ENCODE measurements at regions not wholly inside any gene's neighbourhood (a gene's known extent, or its start where the extent isn't known, plus 50 kb on each side); places are given as distances from the start of the nearest gene placed in this dataset.

DNA sequence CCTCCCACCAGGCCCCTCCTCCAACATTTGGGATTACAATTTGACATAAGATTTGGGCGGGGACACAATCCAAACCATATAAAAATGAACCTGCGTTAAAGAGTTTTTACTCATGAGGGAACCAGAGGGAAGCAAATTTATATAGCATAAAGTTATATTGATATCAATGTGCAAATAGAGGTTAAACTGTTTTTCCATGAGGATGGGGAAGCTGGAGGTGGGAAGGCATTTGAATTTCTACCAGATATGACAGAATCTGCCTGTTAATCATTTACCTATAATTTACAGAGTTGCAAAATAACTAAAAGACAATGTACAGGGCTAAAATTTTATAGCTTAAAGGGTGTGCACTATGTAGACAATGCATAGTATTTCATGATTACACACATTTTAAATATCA, 322.0 kb upstream of the FKBP1C start:
- Mint-ChIP-seq H3K36me3 (ENCODE audit: low read depth) (no peaks in the 10 kb centered on the region), H3K9me3 (peaks cover 5% of the 10 kb centered on the region), H3K27ac (no peak overlapping the region), H3K4me3 (no peak overlapping the region), H3K27me3 (no peaks in the 10 kb centered on the region), H3K4me1 (ENCODE audit: low read depth) (no peaks in the 10 kb centered on the region)
- ATAC-seq (ENCODE audit: poor library complexity) (no peak), DNase-seq (no peak)
- TF ChIP-seq, protein P1, sequence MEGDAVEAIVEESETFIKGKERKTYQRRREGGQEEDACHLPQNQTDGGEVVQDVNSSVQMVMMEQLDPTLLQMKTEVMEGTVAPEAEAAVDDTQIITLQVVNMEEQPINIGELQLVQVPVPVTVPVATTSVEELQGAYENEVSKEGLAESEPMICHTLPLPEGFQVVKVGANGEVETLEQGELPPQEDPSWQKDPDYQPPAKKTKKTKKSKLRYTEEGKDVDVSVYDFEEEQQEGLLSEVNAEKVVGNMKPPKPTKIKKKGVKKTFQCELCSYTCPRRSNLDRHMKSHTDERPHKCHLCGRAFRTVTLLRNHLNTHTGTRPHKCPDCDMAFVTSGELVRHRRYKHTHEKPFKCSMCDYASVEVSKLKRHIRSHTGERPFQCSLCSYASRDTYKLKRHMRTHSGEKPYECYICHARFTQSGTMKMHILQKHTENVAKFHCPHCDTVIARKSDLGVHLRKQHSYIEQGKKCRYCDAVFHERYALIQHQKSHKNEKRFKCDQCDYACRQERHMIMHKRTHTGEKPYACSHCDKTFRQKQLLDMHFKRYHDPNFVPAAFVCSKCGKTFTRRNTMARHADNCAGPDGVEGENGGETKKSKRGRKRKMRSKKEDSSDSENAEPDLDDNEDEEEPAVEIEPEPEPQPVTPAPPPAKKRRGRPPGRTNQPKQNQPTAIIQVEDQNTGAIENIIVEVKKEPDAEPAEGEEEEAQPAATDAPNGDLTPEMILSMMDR (IDR thresholded peaks at IDR 0.05), result no peak
- intact Hi-C loops (cut with DNase I, micrococcal nuclease), result no loop called here
- ChIA-PET POLR2A (no interaction called here), CTCF (no interaction called here)
- no peak overlapping the region for H3K27ac ChIP-seq (ENCODE audit: low read depth in 1 of 2, low read length in 2 of 2)
- H3K4me3 ChIP-seq (ENCODE audit: low read length), result no peak overlapping the region
- no peaks in the 10 kb centered on the region for H3K4me1 ChIP-seq (ENCODE audit: insufficient read depth, low read length)
- H3K27me3 ChIP-seq (ENCODE audit: control insufficient read depth in 1 of 2, insufficient read depth in 2 of 2, low read length in 2 of 2), result no peaks in the 10 kb centered on the region
- H3K36me3 ChIP-seq (ENCODE audit: insufficient read depth, low read length), result no peaks in the 10 kb centered on the region
- no peaks in the 10 kb centered on the region for H3K9me3 ChIP-seq (ENCODE audit: control insufficient read depth in 1 of 2, insufficient read depth in 1 of 2, low read length in 2 of 2)

DNA sequence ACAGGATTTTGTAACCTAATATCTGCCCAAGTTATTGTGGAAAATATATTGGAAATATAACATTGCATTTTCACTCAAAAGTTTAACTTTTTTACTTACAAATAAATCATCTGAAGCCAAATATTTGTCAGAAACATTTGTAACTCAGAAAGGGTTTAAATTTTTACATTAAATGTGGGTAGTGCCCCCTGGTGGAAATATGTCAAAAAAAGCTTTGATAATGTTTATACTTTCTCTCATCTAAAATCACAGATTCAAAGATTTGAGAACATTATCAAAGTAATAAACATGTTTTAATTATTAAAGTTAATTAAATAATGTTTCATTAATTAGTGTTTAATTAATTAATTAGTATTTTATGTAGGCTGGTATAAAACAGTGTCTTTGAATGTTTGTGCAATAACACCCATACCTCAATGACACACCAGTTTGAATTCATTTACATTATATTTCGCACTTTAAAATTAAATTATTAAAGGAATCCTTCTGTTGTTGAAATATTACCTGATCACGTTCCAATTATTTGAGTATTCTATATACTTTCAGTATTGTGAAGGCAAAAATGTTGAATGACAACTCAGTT, 320.1 kb upstream of the FKBP1C start:
- H3K36me3 Mint-ChIP-seq (ENCODE audit: low read depth), result no peaks in the 10 kb centered on the region
- peaks cover 5% of the 10 kb centered on the region for H3K9me3 Mint-ChIP-seq
- DNase-seq (no peak), ATAC-seq (ENCODE audit: poor library complexity) (no peak)
- H3K27me3 ChIP-seq (ENCODE audit: control insufficient read depth in 1 of 2, insufficient read depth in 2 of 2, low read length in 2 of 2), result no peaks in the 10 kb centered on the region
- ChIA-PET CTCF (no interaction called here), POLR2A (no interaction called here)
- no peaks in the 10 kb centered on the region for H3K4me1 ChIP-seq (ENCODE audit: insufficient read depth, low read length)
- no peak overlapping the region for H3K27ac Mint-ChIP-seq
- no peak overlapping the region for H3K4me3 ChIP-seq (ENCODE audit: low read length)
- TF ChIP-seq, protein P1 (IDR thresholded peaks at IDR 0.05), result no peak
- H3K27me3 Mint-ChIP-seq, result no peaks in the 10 kb centered on the region
- no peak overlapping the region for H3K27ac ChIP-seq (ENCODE audit: low read depth in 1 of 2, low read length in 2 of 2)
- intact Hi-C loops (cut with DNase I, micrococcal nuclease), result no loop called here
- no peak overlapping the region for H3K4me3 Mint-ChIP-seq
- H3K4me1 Mint-ChIP-seq (ENCODE audit: low read depth), result no peaks in the 10 kb centered on the region
- H3K36me3 ChIP-seq (ENCODE audit: insufficient read depth, low read length), result no peaks in the 10 kb centered on the region
- no peaks in the 10 kb centered on the region for H3K9me3 ChIP-seq (ENCODE audit: control insufficient read depth in 1 of 2, insufficient read depth in 1 of 2, low read length in 2 of 2)

DNA sequence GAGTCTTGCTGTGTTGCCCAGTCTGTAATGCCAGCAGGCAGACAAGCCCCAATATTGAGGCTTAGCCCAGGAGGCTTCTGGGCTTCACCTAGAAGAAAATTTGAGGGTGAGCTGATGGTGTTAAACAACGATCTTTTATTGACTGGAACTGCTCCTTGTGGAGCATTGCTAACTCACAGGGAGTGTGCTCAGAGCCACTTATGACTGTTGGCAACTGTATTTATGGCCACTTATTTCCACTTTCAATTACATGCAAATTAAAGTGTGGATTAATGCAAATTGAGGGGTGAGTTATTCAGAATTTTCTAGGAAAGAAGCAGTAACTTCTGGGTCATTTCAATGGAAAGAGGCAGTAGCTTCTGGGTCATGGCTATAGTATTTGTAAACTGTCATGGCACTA, 317.2 kb upstream of the FKBP1C start:
- intact Hi-C loops (cut with DNase I, micrococcal nuclease), result no loop called here
- no peaks in the 10 kb centered on the region for H3K27me3 Mint-ChIP-seq
- ChIA-PET CTCF (no interaction called here), POLR2A (no interaction called here)
- no peaks in the 10 kb centered on the region for H3K36me3 Mint-ChIP-seq (ENCODE audit: low read depth)
- no peak for ATAC-seq (ENCODE audit: poor library complexity)
- Histone ChIP-seq H3K36me3 (ENCODE audit: insufficient read depth, low read length) (no peaks in the 10 kb centered on the region), H3K9me3 (ENCODE audit: control insufficient read depth in 1 of 2, insufficient read depth in 1 of 2, low read length in 2 of 2) (no peaks in the 10 kb centered on the region), H3K27ac (ENCODE audit: low read depth in 1 of 2, low read length in 2 of 2) (no peak overlapping the region), H3K4me1 (ENCODE audit: insufficient read depth, low read length) (no peaks in the 10 kb centered on the region), H3K4me3 (ENCODE audit: low read length) (no peak overlapping the region), H3K27me3 (ENCODE audit: control insufficient read depth in 1 of 2, insufficient read depth in 2 of 2, low read length in 2 of 2) (no peaks in the 10 kb centered on the region)
- TF ChIP-seq, protein P1 (IDR thresholded peaks at IDR 0.05), result no peak
- DNase-seq, result no peak
- no peak overlapping the region for H3K4me3 Mint-ChIP-seq
- no peak overlapping the region for H3K27ac Mint-ChIP-seq
- no peaks in the 10 kb centered on the region for H3K4me1 Mint-ChIP-seq (ENCODE audit: low read depth)
- peaks cover 4% of the 10 kb centered on the region for H3K9me3 Mint-ChIP-seq

Measured in CD4-positive, alpha-beta T cell (primary cell).